Liver (tissue), 8 donors: ENCODE measurements at regions not wholly inside any gene's neighbourhood (a gene's known extent, or its start where the extent isn't known, plus 50 kb on each side); places are given as distances from the start of the nearest gene placed in this dataset.
"Not testable (repeated sequence)": the region's sequence is repeated elsewhere in the genome, so short reads cannot be mapped to it uniquely, and the experiment has no call there.

ENCODE experiments used
- DNase-seq: peaks from one replicate; pipeline ENCODE4 v3.0.0-alpha.2; 2017; ENCODE audit warnings: low spot score
- H3K27ac ChIP-seq, 2 donors: one replicate each; pipeline ENCODE4 v1.7.0; 2013; ENCODE audit warnings: inconsistent platforms in 2 of 2, low read length in 2 of 2, control low read depth in 1 of 2, low read depth in 1 of 2, mild to moderate bottlenecking in 1 of 2
- H3K27me3 ChIP-seq, 4 donors: one replicate each; pipeline versions ENCODE4 v1.6.1 to v1.7.0; 2013; ENCODE audit warnings: low read length in 3 of 4, inconsistent platforms in 1 of 4, mild to moderate bottlenecking in 1 of 4, moderate library complexity in 1 of 4; ENCODE audit not compliant: control insufficient read depth in 4 of 4, insufficient read depth in 4 of 4
- H3K36me3 ChIP-seq, 4 donors: one replicate each; pipeline versions ENCODE4 v1.6.1 to v1.7.0; 2013; ENCODE audit warnings: low read length in 3 of 4, mild to moderate bottlenecking in 3 of 4, low read depth in 1 of 4, moderate library complexity in 1 of 4; ENCODE audit not compliant: control insufficient read depth in 4 of 4, insufficient read depth in 3 of 4
- H3K4me1 ChIP-seq, 4 donors: one replicate each; pipeline versions ENCODE4 v1.6.1 to v1.7.0; 2013; ENCODE audit warnings: low read length in 3 of 4, mild to moderate bottlenecking in 3 of 4, moderate library complexity in 1 of 4; ENCODE audit not compliant: control insufficient read depth in 4 of 4, insufficient read depth in 4 of 4
- H3K4me3 ChIP-seq, 3 donors: one replicate each; pipeline versions ENCODE4 v1.6.1 to v1.7.0; 2013; ENCODE audit warnings: low read length in 3 of 3, control low read depth in 1 of 3, low read depth in 1 of 3, mild to moderate bottlenecking in 1 of 3
- H3K9ac ChIP-seq, 2 donors: one replicate each; pipeline ENCODE4 v1.7.0; 2013; ENCODE audit warnings: low read length in 2 of 2, mild to moderate bottlenecking in 2 of 2, moderate library complexity in 2 of 2, control low read depth in 1 of 2, low read depth in 1 of 2
- H3K9me3 ChIP-seq, 4 donors: one replicate each; pipeline versions ENCODE4 v1.6.1 to v1.7.0; 2013; ENCODE audit warnings: low read length in 3 of 4; ENCODE audit not compliant: control insufficient read depth in 4 of 4
- ATF3 ChIP-seq: IDR thresholded peaks from 2 replicates; pipeline ENCODE4 v1.6.1; 2016; ENCODE audit warnings: antibody characterized with exemption
- EGR1 ChIP-seq, 2 donors: IDR thresholded peaks; 2 replicates each; pipeline ENCODE4 v1.6.1; 2016 to 2018; ENCODE audit warnings: antibody characterized with exemption in 2 of 2, low read depth in 2 of 2
- FOXA1 ChIP-seq: IDR thresholded peaks from 2 replicates; pipeline ENCODE4 v1.6.1; 2016; ENCODE audit warnings: antibody characterized with exemption
- FOXA2 ChIP-seq: IDR thresholded peaks from 2 replicates; pipeline ENCODE4 v1.6.1; 2016; ENCODE audit warnings: antibody characterized with exemption
- GABPA ChIP-seq, 2 donors: IDR thresholded peaks in 1 of 2; conservative IDR thresholded peaks in 1 of 2; 2 replicates each; pipeline ENCODE4 v1.6.1; 2016; ENCODE audit warnings: antibody characterized with exemption in 2 of 2, mild to moderate bottlenecking in 1 of 2, moderate library complexity in 1 of 2
- HNF4A ChIP-seq, 2 donors: conservative IDR thresholded peaks; 2 replicates each; pipeline ENCODE4 v1.6.1; 2016; ENCODE audit warnings: antibody characterized with exemption in 2 of 2, mild to moderate bottlenecking in 2 of 2
- NR2F2 ChIP-seq: IDR thresholded peaks from 2 replicates; pipeline ENCODE4 v1.6.1; 2016; ENCODE audit warnings: antibody characterized with exemption
- RAD21 ChIP-seq, 2 donors: IDR thresholded peaks; 2 replicates each; pipeline ENCODE4 v1.6.1; 2016; ENCODE audit warnings: antibody characterized with exemption in 2 of 2, mild to moderate bottlenecking in 2 of 2
- RXRA ChIP-seq, 2 donors: IDR thresholded peaks; 2 replicates each; pipeline ENCODE4 v1.6.1; 2017 to 2018; ENCODE audit warnings: antibody characterized with exemption in 2 of 2, mild to moderate bottlenecking in 1 of 2
- SP1 ChIP-seq: IDR thresholded peaks from 2 replicates; pipeline ENCODE4 v1.6.1; 2018; ENCODE audit warnings: antibody characterized with exemption, mild to moderate bottlenecking
- TAF1 ChIP-seq: conservative IDR thresholded peaks from 2 replicates; pipeline ENCODE4 v1.6.1; 2016; ENCODE audit warnings: antibody characterized with exemption, mild to moderate bottlenecking
- YY1 ChIP-seq: IDR thresholded peaks from 2 replicates; pipeline ENCODE4 v1.6.1; 2016; ENCODE audit warnings: antibody characterized with exemption, mild to moderate bottlenecking
- WGBS: extraction: QIAGEN DNeasy Blood & Tissue Kit; methylation state at CpG from one replicate; pipeline ENCODE4 v1.1.7; 2013; 5-methylcytosine and 5-hydroxymethylcytosine counted together
- TF ChIP-seq, protein P1 (sequence below): IDR thresholded peaks from 2 replicates; pipeline ENCODE4 v1.6.1; 2016; ENCODE audit warnings: antibody characterized with exemption
- TF ChIP-seq, protein P2 (sequence below): fragments of 150-350 bp; IDR thresholded peaks from 2 replicates; pipeline ENCODE4 v1.5.1; 2017; ENCODE audit warnings: improper control_type of control experiment, low read depth, low read length; ENCODE audit not compliant: missing input control
- TF ChIP-seq, protein P3 (sequence below): IDR thresholded peaks from 2 replicates; pipeline ENCODE4 v1.6.1; 2016; ENCODE audit warnings: antibody characterized with exemption, mild to moderate bottlenecking
- donor health status: healthy.
- donor health status: healthy.
- donor health status: healthy.
- donor health status: healthy.
- donor health status: healthy.

GRCh38 chr15:87703327-87704111, 553.0 kb downstream of the NTRK3 start:
- peaks cover 0 to 3% (median 0%) of the 10 kb centered on the region in 4 donors for H3K9me3 ChIP-seq
- H3K4me3 ChIP-seq = no peak overlapping the region
- no peak overlapping the region for H3K27ac ChIP-seq
- no peaks in the 10 kb centered on the region for H3K4me1 ChIP-seq
- H3K36me3 ChIP-seq = no peaks in the 10 kb centered on the region
- WGBS = 70% methylated on average over 18 of the region's 18 CpGs
- no peaks in the 10 kb centered on the region for H3K27me3 ChIP-seq
- DNase-seq = no peak
- H3K9ac ChIP-seq = no peak overlapping the region
- TF ChIP-seq RXRA (IDR thresholded peaks at IDR 0.05) (no peak), SP1 (no peak), YY1 (no peak), EGR1 (IDR thresholded peaks at IDR 0.05; ENCODE audit: low read depth in 2 of 2) (no peak), HNF4A (conservative IDR thresholded peaks at IDR 0.05) (no peak), NR2F2 (no peak), FOXA1 (no peak)
- TF ChIP-seq, protein P1, sequence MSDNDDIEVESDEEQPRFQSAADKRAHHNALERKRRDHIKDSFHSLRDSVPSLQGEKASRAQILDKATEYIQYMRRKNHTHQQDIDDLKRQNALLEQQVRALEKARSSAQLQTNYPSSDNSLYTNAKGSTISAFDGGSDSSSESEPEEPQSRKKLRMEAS = no peak
- TF ChIP-seq, protein P2, sequence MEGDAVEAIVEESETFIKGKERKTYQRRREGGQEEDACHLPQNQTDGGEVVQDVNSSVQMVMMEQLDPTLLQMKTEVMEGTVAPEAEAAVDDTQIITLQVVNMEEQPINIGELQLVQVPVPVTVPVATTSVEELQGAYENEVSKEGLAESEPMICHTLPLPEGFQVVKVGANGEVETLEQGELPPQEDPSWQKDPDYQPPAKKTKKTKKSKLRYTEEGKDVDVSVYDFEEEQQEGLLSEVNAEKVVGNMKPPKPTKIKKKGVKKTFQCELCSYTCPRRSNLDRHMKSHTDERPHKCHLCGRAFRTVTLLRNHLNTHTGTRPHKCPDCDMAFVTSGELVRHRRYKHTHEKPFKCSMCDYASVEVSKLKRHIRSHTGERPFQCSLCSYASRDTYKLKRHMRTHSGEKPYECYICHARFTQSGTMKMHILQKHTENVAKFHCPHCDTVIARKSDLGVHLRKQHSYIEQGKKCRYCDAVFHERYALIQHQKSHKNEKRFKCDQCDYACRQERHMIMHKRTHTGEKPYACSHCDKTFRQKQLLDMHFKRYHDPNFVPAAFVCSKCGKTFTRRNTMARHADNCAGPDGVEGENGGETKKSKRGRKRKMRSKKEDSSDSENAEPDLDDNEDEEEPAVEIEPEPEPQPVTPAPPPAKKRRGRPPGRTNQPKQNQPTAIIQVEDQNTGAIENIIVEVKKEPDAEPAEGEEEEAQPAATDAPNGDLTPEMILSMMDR = no peak

GRCh38 chr15:87702270-87702669, 554.3 kb downstream of the NTRK3 start:
- TF ChIP-seq FOXA1 = no peak
- TF ChIP-seq GABPA (IDR thresholded peaks at IDR 0.05 in 1 of 2, conservative IDR thresholded peaks at IDR 0.05 in 1 of 2) = no peak
- TF ChIP-seq, protein P3, sequence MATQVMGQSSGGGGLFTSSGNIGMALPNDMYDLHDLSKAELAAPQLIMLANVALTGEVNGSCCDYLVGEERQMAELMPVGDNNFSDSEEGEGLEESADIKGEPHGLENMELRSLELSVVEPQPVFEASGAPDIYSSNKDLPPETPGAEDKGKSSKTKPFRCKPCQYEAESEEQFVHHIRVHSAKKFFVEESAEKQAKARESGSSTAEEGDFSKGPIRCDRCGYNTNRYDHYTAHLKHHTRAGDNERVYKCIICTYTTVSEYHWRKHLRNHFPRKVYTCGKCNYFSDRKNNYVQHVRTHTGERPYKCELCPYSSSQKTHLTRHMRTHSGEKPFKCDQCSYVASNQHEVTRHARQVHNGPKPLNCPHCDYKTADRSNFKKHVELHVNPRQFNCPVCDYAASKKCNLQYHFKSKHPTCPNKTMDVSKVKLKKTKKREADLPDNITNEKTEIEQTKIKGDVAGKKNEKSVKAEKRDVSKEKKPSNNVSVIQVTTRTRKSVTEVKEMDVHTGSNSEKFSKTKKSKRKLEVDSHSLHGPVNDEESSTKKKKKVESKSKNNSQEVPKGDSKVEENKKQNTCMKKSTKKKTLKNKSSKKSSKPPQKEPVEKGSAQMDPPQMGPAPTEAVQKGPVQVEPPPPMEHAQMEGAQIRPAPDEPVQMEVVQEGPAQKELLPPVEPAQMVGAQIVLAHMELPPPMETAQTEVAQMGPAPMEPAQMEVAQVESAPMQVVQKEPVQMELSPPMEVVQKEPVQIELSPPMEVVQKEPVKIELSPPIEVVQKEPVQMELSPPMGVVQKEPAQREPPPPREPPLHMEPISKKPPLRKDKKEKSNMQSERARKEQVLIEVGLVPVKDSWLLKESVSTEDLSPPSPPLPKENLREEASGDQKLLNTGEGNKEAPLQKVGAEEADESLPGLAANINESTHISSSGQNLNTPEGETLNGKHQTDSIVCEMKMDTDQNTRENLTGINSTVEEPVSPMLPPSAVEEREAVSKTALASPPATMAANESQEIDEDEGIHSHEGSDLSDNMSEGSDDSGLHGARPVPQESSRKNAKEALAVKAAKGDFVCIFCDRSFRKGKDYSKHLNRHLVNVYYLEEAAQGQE = no peak
- TF ChIP-seq FOXA2 = no peak
- no peak for TF ChIP-seq RAD21 (IDR thresholded peaks at IDR 0.05)
- TF ChIP-seq NR2F2 = no peak
- TF ChIP-seq, protein P1 = no peak
- TF ChIP-seq ATF3 = no peak
- no peak for TF ChIP-seq TAF1
- no peak overlapping the region for H3K4me3 ChIP-seq
- WGBS = 80% methylated on average over 4 of the region's 4 CpGs

DNA sequence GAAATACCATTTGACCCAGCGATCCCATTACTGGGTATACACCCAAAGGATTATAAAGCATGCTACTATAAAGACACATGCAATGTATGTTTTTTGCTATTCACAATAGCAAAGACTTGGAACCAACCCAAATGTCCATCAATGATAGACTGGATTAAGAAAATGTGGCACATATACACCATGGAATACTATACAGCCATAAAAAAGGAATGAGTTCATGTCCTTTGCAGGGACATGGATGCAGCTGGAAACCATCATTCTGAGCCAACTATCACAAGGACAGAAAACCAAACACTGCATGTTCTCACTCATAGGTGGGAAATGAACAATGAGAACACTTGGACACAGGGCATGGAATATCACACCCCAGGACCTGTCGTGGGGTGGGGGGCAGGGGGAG, 558.1 kb downstream of the NTRK3 start:
- DNase-seq, H3K9ac ChIP-seq, H3K4me1 ChIP-seq, H3K27ac ChIP-seq, H3K4me3 ChIP-seq, H3K27me3 ChIP-seq, H3K9me3 ChIP-seq, H3K36me3 ChIP-seq: not testable (repeated sequence)
- WGBS = 75% methylated on average over 2 of the region's 2 CpGs

More at GRCh38 chr15:87702270-87702669, 554.3 kb downstream of the NTRK3 start:
- DNase-seq = no peak
- Histone ChIP-seq H3K27ac (no peak overlapping the region), H3K27me3 (no peaks in the 10 kb centered on the region), H3K9me3 (peaks cover 0 to 3% (median 0%) of the 10 kb centered on the region in 4 donors), H3K4me1 (no peaks in the 10 kb centered on the region), H3K9ac (no peak overlapping the region), H3K36me3 (no peaks in the 10 kb centered on the region)
